ENCODE measurements at regions not wholly inside any gene's neighbourhood (a gene's known extent, or its start where the extent isn't known, plus 50 kb on each side); places are given as distances from the start of the nearest gene placed in this dataset.

DNA sequence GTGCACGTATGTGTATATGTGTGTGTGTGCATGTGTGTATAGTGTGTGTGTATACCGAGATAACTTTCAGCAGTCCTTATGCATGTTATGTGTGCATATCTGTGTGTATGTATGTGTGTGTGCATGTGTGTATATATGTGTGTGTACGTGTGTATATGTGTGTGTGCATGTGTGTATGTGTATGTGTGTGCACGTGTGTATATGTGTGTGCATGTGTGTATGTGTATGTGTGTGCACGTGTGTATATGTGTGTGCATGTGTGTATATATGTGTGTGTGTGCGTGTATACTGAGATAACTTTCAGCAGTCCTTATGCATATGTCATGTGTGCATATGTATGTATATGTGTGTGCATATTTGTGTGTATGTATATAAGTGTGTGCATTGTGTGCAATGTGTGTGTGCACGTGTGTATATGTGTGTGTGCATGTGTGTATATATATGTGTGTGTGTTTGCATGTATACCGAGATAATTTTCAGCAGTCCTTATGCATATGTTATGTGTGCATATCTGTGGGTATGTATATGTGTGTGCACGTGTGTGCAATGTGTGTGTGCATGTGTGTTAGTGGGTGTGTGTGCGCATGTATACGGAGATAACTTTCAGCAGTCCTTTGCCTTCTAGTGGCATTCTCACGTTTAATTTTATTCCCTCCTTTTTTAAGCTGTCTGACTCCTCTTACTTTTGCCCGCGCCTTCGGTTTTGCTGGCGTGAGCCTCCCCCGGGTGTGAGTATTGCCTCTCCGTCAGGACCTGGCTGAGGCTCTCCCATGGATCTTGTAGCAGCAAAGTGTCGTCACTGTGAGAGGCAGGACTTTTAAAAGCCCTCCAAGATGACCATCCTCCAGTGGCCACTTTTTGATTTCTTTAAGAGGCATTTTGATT lies 99.6 kb upstream of the SHOX start:
- TF ChIP-seq, protein P1, sequence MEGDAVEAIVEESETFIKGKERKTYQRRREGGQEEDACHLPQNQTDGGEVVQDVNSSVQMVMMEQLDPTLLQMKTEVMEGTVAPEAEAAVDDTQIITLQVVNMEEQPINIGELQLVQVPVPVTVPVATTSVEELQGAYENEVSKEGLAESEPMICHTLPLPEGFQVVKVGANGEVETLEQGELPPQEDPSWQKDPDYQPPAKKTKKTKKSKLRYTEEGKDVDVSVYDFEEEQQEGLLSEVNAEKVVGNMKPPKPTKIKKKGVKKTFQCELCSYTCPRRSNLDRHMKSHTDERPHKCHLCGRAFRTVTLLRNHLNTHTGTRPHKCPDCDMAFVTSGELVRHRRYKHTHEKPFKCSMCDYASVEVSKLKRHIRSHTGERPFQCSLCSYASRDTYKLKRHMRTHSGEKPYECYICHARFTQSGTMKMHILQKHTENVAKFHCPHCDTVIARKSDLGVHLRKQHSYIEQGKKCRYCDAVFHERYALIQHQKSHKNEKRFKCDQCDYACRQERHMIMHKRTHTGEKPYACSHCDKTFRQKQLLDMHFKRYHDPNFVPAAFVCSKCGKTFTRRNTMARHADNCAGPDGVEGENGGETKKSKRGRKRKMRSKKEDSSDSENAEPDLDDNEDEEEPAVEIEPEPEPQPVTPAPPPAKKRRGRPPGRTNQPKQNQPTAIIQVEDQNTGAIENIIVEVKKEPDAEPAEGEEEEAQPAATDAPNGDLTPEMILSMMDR (IDR thresholded peaks at IDR 0.05; ENCODE audit: low read depth, low read length, poor library complexity, severe bottlenecking) = no peak
- no peak for TF ChIP-seq EZH2phosphoT487 (IDR thresholded peaks at IDR 0.05; ENCODE audit: borderline replicate concordance, low read length)
